ACHN (cell line): ENCODE measurements at regions not wholly inside any gene's neighbourhood (a gene's known extent, or its start where the extent isn't known, plus 50 kb on each side); places are given as distances from the start of the nearest gene placed in this dataset.

Experiments
- DNase-seq: peaks from one replicate; pipeline ENCODE4 v3.0.0-alpha.2; 2015
- in situ Hi-C: cut with HindIII; loops from 2 replicates; pipeline ENCODE4 v1.10.0; 2017; ENCODE audit warnings: low sequenced_read_pairs, low pct_ligation_motif_present, low pct_unique_long_range_greater_than_20kb

- DNase-seq = no peak
- in situ Hi-C loops = no loop called here
Measured at GRCh38 chr14:71582705-71583104, 349.5 kb upstream of the RGS6 start.

- DNase-seq = no peak
- in situ Hi-C loops = no loop called here
Measured at GRCh38 chr14:71583194-71583593, 349.0 kb upstream of the RGS6 start.

- DNase-seq = no peak
- in situ Hi-C loops = no loop called here
Measured at GRCh38 chr14:71583705-71584104, 348.5 kb upstream of the RGS6 start.

GRCh38 chr14:71585361-71585760 is 346.9 kb upstream of the RGS6 start:
- no peak for DNase-seq
- in situ Hi-C loops = no loop called here

GRCh38 chr14:71586131-71586897 is 345.9 kb upstream of the RGS6 start:
- DNase-seq = no peak
- in situ Hi-C loops = no loop called here

- in situ Hi-C loops = no loop called here
- DNase-seq = no peak
Measured at GRCh38 chr14:71588028-71588427, 344.2 kb upstream of the RGS6 start.

GRCh38 chr14:71588576-71589215 is 343.5 kb upstream of the RGS6 start:
- in situ Hi-C loops = no loop called here
- no peak for DNase-seq

GRCh38 chr14:71589609-71590008 is 342.6 kb upstream of the RGS6 start:
- in situ Hi-C loops = no loop called here
- no peak for DNase-seq

GRCh38 chr14:71590131-71590530 is 342.1 kb upstream of the RGS6 start:
- in situ Hi-C loops = no loop called here
- DNase-seq = no peak

GRCh38 chr14:71591231-71591630 is 341.0 kb upstream of the RGS6 start:
- in situ Hi-C loops = no loop called here
- no peak for DNase-seq

GRCh38 chr14:71591929-71592328 is 340.3 kb upstream of the RGS6 start:
- peak; percentile 45 for DNase-seq
- in situ Hi-C loops = no loop called here

GRCh38 chr14:71592361-71592760 is 339.9 kb upstream of the RGS6 start:
- DNase-seq = no peak
- in situ Hi-C loops = no loop called here

GRCh38 chr14:71593966-71594365 is 338.3 kb upstream of the RGS6 start:
- no peak for DNase-seq
- in situ Hi-C loops = no loop called here

GRCh38 chr14:71594821-71595220 is 337.4 kb upstream of the RGS6 start:
- in situ Hi-C loops = no loop called here
- DNase-seq = no peak

- DNase-seq = no peak
- in situ Hi-C loops = no loop called here
Measured at GRCh38 chr14:71595441-71595840, 336.8 kb upstream of the RGS6 start.

- in situ Hi-C loops = no loop called here
- DNase-seq = no peak
Measured at GRCh38 chr14:71597287-71597920, 334.8 kb upstream of the RGS6 start.

GRCh38 chr14:71597955-71598660 is 334.1 kb upstream of the RGS6 start:
- in situ Hi-C loops = no loop called here
- no peak for DNase-seq

- in situ Hi-C loops = no loop called here
- DNase-seq = no peak
Measured at GRCh38 chr14:71600309-71600708, 331.9 kb upstream of the RGS6 start.

GRCh38 chr14:71602524-71602923 is 329.7 kb upstream of the RGS6 start:
- DNase-seq = no peak
- in situ Hi-C loops = no loop called here
